ENCODE measurements at regions not wholly inside any gene's neighbourhood (a gene's known extent, or its start where the extent isn't known, plus 50 kb on each side); places are given as distances from the start of the nearest gene placed in this dataset.

DNA sequence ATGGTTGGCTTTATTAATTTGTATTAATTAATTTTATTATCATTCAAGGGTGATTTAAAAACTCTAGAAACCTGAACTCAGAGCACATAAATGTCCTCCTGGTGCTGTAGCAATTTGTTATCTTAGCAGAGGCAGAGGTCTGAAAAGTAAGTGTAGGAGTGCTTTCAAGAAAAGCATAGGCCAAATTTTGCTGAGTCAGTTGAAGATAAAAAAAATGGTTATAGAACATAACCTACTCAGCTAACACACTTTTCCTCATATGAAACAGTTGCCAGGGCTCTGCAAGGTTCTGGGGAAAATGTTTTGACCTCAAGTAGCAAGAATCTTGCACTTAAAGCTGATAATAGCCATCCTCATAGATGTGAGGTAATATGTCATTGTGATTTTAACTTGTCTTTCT lies 53.5 kb upstream of the CHODL start:
- DNase-seq (ENCODE audit: low spot score), result no peak

DNA sequence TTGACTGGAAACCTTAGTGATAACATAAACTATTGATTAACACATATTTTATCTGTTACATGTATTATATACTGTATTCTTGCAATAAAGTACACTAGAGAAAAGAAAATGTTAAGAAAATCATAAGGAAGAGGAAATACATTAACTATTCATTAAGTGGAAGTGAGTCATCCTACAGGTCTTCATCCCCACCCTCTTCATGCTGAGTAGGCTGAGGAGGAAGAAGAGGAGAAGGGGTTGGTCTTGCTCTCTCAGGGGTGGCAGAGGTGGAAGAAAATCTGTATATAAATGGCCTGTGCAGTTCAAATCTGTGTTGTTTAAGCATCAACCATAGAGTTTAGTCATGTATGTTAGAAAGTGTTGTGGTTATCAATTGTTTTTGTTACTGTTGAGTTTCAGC lies 66.1 kb upstream of the CHODL start:
- no peak for DNase-seq (ENCODE audit: low spot score)

DNA sequence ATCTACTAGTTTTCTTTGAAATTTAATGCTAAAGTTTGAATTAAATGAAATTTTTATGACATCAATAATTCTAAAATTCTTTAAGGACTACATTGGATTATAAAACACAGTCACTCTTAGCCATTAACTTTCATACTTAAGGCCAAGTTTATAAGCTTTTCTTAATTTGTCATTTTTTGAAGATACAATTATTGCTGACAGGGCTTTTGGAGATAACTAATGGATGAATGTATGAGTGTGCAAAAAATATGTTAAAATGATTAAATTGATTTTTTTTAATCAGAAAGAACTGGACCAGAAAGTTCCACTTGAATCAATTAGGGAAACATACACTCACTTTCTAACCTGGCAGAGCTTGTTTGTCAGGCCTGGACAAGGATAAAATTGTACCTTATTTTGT lies 70.3 kb upstream of the CHODL start:
- no peak for DNase-seq (ENCODE audit: low spot score)

DNA sequence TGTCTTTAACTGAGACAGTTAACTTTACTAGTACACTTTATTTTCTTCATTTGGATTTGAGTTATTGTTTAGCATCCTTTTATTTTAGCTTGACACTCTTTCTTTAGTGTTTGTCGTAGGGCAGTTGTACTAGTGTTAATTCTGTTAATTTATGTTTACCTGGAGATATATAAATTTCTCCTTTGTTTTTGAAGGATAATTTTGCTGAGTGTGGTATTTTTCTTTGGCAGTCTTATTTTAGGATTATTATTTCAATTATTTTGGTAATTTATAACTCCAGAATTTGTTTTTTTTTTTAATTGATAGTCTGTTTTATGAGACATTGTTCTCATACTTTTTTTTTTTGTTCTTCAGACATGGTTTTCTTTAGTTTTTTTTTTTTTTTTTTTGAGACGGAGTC lies 73.8 kb upstream of the CHODL start:
- DNase-seq (ENCODE audit: low spot score), result no peak

DNA sequence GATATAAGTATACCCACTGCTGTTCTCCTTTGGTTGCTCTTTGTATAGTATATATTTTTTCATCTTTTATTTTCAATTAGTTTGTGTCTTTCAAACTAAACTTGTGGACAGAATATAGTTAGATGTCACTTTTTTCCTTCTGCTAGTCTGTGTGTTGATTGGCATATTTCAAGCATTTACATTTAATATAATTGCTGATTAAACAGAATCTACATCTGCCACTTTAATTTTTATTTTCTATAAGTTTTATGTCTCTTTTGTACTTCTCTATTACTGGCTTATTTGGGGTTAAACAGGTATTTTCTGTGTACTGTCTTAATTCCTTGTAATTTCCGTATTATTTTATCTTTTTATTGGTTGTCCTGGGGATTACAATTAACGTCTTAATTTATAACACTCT lies 74.4 kb upstream of the CHODL start:
- DNase-seq (ENCODE audit: low spot score), result no peak

DNA sequence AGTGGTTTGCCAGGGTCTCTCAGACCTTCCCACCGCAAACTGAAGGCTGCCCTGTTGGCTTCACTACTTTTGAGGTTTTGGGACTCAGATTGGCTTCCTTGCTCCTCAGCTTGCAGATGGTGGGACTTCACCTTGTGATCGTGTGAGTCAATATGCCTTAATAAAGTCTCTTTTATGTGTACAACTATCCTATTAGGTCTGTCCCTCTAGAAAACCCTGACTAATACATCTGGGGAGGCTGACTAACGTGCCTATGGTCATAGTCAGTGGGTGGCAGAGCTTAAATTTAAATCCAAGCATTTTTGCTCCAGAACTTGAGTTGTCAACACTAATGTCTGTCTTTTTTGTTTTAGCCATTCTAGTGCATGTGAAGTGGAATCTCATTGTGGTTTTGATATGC lies 76.5 kb upstream of the CHODL start:
- DNase-seq (ENCODE audit: low spot score), result no peak

DNA sequence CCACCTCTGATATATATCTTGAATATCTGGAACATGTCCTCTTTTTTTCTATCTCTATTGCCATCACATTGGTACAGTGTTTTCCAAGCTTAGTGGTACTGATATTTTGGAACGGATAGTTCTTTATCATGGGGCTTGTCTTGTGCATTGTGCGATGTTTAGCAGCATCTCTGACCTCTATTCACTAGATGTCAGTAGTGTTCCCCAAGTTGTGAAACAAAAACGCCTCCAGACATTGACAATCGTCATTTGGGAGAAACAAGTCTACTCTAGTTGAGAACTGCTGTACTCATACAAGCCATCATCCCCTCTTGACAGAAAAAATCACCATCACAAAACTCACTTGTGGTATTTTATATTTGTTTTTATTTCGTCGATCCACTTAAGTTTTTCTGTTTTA lies 79.7 kb upstream of the CHODL start:
- no peak for DNase-seq (ENCODE audit: low spot score)

DNA sequence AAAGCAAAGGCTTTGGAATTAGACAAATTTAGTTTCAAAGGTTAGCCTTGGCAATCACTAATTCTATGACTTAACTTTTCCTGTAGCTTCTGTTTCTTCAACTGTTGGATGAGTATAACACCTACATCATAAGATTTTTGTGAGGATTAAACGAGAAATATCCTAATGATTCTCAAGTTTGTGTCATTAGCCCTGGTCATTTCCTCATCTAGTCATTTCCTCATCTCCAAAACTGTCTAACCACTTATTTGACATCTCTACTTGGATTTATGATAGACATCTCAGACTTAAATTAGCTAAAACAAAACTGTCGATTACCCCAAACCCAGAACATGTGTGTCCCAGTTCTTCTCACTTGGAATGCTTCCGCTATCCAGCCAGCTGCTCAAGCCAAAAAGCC lies 80.2 kb upstream of the CHODL start:
- DNase-seq (ENCODE audit: low spot score), result no peak

DNA sequence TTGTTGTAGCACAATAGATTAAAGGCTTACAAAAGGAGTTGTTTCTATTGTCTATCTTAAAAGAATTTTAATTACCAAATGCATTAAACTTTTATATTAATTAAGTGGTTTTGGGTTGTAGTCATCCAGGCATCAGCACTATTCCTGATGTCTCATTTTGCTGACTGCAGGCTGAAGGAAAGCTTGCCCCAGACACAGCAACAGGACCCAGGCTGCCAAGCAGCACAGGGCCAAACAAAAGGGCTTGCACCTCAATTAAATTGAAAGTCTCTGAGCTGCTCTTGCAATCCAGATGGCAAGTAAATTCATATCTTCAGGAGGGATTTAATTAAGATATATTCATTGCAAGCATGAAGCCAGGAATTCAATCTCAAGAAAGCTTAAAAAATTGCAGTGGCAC lies 80.7 kb upstream of the CHODL start:
- no peak for DNase-seq (ENCODE audit: low spot score)

DNA sequence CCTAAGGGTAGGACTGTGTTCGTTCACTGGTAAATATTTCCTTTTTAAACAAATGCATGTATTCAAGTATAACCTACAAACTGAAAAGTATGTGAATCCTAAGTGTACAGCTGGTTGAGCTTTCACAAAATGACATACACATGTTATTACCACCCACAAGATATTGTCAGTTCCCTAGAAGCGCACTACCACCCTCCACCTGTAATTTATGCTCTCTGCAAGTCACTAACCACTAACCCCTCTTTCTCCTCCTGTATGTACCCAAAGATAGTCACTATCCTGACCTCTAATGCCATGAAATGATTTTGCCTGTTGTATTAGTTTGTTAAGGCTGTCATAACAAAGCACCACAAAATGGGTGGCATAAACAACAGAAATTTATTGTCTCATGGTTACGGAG lies 82.8 kb upstream of the CHODL start:
- no peak for DNase-seq (ENCODE audit: low spot score)

DNA sequence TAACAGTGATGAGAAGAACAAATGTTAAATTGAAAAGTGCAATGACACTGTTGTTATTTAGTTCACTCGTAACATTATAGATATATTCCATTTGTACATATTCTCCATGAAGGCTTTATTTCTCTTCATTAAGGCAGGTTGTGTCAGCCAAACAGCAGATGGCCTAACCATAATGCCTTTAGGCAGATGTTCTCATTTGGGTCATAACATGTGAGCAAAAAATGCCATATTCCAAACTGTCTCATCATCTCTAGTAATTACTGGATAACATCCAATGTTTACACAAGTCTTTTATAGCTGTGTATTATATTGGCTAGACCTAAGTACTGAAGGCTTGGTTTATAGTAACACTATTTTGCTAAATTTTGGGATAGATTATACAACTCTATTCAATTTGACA lies 87.2 kb upstream of the CHODL start:
- DNase-seq (ENCODE audit: low spot score), result no peak

DNA sequence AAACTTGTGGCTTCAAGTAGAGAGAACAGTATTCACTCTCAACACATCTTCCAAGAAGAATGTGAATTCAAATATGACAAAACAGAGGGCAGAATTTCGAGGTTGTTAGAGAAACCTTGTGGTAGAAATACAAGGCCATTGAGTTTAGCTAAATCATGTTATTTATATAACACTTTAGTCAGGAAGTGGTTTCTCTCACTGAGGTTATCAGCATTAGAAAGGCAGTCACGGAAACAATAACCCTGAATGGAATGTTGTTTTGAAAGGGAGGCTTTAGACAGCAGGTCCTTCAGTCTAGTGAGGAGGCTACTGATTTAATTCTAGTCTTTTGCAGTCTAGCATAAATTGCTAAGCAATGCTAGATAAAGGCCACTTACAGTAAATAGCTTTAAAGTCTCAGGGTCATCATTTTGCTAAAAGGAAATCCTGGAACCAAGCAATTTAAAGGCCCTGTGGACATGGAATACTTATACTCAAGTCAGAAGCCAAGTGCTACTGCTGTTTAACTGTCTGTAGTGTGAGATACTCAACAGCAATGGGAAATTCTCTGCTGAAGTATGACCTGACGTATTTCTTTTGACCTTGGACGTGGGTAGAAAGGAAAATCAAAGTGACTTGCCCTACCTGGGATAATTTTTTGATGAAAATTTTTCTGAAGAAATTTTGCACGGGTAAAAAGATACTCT lies 89.0 kb upstream of the CHODL start:
- DNase-seq (ENCODE audit: low spot score), result peak; percentile 5

DNA sequence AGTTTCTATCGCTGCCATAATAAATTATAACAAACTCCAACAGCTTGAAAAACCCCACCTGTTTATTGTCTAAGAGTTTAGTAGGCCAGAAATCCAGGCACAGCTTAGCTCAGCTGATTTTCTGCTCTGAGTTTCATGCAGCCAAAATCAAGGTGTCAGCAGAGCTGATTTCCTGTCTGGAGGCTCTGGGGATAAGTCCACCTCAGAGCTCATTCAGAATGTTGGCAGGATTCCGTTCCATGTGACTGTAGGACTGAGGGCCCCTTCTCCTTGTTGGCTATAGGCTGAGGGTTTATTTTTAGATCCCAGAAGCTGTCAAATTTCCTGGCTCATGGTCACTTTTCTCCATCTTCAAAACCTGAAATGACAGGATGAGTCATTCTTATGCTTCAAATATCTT lies 91.6 kb upstream of the CHODL start:
- no peak for DNase-seq (ENCODE audit: low spot score)

DNA sequence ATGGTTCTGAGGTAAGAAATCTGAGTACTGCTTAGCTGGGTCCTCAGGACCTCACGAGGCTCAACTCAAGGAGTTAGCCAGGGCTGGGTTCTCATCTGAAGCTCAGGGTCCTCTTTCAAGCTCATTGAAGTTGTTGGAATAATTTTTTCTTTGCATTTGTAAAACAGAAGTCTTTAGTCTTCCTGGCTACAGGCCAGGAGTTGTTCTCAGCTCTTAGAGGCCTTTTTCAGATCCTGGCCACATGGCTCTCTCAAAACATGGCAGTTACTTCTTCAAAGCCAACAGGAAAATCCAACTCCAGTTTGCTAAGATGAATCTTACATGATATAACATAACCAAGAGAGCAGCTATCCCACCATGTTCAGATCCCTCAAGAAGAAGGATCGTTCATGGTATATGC lies 92.3 kb upstream of the CHODL start:
- DNase-seq (ENCODE audit: low spot score), result no peak

DNA sequence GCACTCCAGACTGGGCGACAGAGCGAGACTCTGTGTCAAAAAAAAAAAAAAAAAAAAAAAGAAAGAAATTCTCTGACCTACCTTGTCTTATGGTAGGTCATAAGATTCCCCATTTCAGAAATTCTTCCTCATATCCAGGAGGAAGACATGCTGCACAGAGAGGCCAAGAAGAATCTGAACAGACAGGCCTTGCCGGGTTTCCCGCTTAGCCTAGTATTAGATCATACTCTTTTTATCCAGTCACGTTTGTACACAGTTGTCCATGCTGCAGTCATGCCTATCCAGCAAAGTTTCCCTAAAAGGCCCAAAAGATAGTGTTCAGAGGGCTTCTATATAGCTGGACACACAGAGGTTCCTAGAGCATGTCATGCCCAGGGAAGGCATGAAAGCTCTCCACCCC lies 93.6 kb upstream of the CHODL start:
- DNase-seq (ENCODE audit: low spot score), result no peak

DNA sequence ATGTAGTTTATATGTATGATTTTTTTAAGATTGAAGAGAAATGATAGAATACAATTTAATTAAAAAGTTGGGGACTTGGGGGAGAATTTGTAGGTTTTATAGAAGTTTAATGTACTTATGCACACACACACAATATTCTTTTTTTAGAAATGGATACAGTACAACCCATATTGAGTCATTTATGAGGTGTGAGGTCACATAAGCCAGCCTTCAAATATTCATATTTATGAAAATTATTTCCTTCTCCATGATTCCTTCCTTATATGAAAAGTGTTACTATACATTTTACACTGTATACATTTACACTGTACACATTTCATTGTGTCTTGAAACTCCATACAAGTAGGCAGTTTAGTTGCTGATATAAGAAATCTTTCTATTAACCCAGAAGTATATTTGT lies 96.2 kb upstream of the CHODL start:
- no peak for DNase-seq (ENCODE audit: low spot score)

DNA sequence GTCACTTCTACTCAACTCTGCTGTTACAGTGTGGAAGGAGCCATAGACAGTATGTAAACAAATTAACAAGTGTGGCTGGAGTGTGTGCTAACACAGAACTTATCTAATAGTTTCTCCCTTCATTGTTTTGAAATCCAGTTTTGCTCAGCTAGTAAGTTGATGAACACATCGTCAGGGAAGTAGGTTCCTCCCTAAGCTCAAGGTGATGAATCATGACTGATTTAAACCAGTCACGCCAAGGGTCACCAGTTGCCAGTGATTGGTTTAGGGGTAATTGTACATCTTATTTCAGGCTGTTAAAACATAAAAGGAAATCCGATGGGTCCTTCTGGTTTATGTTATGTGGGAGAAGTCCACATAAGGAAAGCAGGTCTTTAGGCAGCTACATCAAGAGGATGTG lies 97.0 kb upstream of the CHODL start:
- DNase-seq (ENCODE audit: low spot score), result no peak

DNA sequence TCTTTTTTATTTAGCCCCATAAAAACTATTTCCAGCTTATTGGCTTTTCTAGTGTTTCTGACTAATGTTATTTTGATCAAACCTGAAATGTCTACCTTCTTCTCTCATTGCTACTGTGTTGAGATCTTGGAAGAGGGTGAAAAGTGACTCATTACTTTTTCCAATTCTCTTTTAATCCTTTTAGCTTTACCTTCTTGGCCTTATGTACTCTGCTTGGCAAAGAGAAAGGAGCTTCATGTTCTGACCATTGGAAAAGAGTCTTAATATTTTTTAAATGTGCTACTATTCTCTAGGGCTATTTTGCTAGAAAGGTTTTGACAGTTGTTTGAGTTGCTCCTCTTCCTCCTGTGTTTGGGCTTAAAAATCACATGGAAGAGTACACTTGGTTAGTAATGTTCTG lies 97.8 kb upstream of the CHODL start:
- DNase-seq (ENCODE audit: low spot score), result no peak

DNA sequence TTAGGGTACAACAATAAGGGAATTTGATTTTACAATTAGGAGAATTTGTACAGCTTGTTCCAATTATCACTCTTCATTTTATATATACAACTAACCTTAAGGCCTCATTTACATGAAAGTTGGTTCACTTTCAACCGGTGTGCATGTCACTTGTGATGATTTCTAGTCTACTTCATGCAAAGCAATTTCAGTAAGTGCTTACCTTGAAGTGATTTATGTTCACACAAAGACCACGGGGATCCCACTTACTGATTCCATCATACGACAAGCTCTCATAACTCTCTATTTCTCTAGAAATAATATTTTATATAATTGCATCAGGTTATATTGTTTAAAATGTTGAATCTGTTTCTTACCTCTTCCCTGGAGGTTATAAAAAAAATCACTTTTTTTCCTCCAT lies 100.3 kb upstream of the CHODL start:
- no peak for DNase-seq (ENCODE audit: low spot score)

DNA sequence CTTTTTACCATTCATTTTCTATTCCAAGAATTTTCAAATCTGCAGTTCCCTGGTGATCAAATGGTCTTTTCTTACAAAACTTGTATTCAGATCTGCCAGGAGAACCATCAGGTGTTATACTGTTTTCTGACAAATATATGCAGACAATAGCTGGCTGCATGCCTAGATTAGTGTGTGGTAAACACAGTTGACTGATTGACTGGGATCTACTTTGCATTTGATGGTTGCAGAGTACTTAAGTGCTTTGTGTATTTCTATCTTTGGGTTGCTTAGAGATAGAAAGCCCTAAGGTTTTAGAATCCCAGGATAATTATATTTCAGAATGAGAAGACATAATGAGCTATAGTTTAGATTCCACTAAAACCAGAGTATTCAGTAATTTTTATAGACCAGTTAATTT lies 102.0 kb upstream of the CHODL start:
- DNase-seq (ENCODE audit: low spot score), result no peak

DNA sequence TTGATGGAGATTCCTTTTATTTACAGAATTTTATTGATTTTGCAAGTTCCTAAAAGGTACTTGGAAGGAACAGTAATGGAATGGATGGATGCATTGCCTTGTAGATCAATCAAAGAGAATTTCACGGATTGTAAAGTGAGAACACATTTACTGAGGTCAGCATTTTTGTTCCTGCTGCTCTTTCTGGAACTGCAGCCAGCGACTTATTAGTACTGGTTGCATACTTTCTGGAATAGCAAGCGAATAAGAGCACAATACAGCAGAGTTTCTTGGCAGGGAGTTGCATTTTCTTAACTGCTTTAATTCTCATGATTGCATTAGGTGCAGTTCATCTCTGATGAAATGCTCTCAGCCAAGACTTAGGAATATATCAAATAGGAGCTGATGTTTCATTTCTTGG lies 106.1 kb upstream of the CHODL start:
- DNase-seq (ENCODE audit: low spot score), result peak; percentile 10

DNA sequence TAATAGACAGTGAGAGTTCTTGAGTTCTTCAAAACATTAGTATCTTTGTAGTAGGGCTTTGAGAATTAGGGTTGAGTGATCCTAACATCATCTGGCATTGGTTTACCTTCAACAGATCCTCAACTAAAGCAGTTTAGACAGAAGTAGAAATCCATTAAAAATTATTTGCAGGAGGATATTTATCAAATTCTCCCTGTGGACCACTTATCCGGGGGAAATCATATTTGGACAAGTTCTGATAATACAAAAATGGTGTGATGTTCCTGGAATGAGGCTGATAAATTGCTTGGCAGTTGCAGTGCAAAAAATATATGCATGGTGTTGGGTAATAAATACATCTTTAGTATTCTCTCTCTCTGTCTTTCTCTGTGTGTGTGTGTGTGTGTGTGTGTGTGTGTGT lies 115.1 kb upstream of the CHODL start:
- DNase-seq (ENCODE audit: low spot score), result no peak

DNA sequence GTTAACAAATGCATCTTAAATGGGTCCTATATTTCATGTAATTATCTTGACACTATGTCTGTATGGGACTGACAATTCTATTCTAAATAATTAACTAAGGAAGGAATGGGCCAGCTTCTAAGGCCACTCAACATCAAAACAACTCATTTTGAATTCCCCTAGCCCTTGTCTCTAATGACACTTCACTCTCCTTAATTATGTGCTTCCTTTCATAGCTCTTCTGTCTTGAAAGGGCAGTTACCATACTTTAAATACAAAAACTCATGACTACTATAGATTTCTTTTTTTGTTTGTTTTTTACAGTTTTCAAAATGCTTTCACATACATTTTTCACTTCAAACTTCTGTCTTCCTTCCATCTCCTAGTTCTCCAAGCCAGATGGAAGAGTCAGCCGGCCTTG lies 126.1 kb upstream of the CHODL start:
- no peak for DNase-seq (ENCODE audit: low spot score)

DNA sequence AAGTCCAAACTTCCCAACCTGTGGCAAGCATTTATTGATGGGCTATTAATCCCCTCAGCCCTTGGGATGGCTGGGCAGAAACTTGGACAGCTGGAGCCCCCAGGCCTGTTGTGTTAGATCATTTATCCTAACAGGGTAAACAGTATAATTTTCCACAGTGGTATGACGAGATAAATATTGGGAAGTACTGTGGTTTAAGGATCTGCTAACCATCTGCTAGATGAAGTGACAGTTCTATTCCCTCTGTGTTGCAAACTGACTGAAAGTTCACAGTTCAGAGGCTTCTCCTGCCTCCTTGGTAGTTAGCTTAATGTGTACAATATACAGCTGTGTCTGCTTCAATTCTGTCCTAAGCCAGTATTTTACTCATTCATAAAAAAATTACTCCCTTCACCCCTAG lies 127.5 kb upstream of the CHODL start:
- no peak for DNase-seq (ENCODE audit: low spot score)

DNA sequence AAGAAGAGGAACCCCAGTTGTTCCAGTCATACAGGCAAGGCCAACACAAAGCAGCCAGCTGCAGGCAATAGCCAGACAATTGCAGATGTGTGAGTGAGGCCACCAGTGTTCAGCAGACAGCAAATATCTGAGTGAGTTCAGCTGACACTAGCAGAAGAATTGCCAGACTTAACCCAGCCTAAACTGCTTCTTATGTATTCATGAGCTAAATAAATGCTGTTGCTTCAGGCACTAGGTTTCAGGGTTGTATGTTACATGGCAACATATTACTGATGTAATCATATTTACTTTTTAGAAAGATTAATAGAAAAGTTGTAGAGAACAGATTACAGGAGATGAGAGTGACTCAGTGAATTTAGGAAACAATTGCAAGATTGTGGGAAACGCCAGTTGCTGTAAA lies 129.8 kb upstream of the CHODL start:
- DNase-seq (ENCODE audit: low spot score), result no peak

All from umbilical cord (tissue), 1 donor.